ENCODE measurements at regions not wholly inside any gene's neighbourhood (a gene's known extent, or its start where the extent isn't known, plus 50 kb on each side); places are given as distances from the start of the nearest gene placed in this dataset.

DNA sequence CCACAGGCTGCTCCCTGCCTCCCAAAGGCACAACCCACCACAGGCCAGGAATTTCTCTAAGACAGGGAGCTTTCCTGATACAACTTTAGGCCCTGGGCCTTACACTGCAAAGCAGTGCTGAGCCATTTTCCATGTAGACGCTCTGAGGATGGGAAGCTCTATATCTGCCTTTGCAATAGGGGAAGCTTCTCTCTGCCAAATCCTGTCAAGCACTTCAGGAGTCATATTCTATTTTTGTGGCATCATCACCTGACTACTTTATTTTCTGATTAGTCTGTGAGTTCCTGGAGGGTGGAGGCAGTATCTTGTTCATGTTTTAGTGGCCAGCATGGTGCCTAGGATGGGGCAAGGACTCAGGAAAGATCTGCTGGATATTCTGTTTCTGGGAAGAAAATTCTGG is 382.0 kb downstream of the ZNF536 start:
- DNase-seq (ENCODE audit: low read depth in 1 of 2, low spot score in 1 of 2): no peak

DNA sequence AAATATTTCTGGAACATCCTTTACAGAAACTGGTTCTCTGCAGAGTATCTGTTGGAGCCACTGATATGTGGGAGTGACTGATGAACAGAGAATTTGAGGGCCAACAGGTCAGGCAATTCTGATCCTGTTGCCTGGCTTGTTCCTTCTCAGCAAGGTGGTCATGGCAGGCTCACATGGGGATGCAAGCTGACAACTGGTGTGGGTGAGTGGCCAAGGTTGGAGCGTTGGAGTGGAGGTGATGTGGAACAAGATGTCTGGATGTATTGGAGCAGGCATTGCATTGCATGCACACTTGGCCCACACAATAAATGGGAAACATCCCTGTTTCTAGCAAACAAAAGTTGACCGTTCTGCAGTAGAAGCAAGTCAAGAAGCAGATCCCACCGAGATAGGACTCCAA is 380.7 kb downstream of the ZNF536 start:
- DNase-seq (ENCODE audit: low read depth in 1 of 2, low spot score in 1 of 2): no peak

DNA sequence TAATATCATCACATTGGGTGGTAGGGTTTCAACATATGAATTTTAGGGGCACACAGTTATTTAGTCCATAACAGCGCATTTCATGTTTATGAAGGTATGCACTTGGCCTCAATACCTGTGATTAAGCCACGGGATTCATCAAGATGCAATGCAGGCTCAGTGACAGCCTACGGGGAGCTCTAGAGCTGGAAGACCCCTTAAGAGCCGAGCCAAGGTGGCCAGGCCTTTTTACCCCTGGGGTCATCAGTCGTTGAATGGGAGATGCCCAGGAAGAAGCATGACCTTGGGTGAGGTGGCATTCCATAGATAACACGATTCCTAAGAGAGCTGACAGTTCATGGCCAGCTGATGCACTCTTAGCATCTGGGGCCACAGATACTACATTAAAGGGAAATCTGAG is 380.0 kb downstream of the ZNF536 start:
- DNase-seq (ENCODE audit: low read depth in 1 of 2, low spot score in 1 of 2): no peak

DNA sequence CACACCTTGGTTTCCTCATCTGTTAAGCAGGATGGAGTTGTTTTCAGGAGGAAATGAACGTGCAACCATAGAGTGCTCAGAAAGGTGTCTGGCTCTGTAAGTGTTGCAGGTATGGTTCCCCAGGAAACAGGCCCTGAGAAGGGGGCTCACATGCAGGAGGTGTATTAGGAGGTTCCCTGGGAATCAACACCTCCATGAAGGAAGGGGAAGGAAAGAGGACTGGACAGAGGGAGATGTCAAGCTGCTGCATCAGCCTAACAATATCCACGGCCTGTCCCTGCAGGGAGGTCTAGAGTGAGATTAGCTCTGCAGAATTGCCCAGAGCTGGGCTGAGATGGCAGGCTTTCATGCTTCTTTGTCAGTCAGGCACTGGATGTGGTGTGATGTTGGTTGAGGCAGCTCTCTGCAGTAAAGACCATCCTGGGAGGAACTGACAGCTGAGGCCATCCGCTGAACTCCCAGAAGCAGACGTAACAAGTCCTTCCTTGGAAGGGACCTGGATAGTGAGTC is 373.3 kb downstream of the ZNF536 start:
- DNase-seq (ENCODE audit: low read depth in 1 of 2, low spot score in 1 of 2): no peak

DNA sequence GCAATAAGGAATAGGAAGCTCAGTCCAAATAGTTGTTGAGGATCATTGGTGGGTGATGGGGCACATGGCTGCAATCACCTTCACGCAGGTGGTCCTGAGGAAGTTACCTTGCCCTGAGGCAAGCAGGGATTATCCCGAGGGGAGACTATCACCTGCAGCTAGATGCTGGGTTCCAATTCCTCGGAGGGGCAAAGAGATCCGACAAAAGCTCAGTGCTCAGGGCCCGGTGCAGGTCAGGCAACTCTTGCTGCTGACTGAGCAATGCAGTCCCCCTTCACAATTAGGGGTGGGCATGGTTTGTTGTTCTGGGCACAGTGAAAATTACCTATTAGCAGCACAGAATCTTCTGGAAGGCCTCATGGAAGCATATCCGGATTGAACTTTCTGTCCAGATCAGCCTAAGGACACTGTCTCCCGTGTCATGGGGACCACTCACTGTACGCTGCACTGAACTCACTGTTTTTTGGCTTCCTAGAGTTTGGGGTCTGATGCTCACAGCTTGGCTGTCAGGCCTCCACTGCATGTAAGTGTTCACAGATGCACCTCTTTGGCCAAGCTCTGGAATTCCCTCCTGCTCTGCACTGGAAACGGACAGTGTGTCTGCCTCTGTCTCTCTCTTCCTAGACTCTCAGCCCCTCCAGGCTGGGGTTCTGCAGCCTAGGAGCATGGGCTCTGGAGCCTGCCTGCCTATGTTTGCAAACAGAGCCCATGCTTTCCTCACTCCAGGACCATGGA is 372.7 kb downstream of the ZNF536 start:
- no peak for DNase-seq (ENCODE audit: low read depth in 1 of 2, low spot score in 1 of 2)

DNA sequence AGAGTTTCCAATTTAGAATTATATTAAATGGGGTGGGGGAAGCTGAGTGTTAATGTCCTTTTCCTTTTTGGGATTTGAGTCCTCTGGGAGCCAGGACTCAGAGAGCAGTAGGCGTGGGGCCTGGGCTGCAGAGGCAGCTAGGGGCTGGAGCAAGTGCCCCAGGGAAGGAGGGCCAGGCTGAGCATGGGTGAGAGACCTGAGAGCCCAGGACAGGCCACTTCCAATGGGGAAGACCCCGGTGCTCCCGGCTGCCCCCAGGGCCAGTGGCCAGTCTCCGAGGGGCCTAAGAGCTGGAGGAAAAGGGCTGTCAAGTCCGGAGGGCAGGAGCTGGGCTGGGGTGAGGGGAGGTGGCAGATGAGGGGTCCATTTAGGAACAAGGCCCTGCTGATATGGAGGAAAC is 371.5 kb downstream of the ZNF536 start:
- DNase-seq (ENCODE audit: low read depth in 1 of 2, low spot score in 1 of 2): no peak

DNA sequence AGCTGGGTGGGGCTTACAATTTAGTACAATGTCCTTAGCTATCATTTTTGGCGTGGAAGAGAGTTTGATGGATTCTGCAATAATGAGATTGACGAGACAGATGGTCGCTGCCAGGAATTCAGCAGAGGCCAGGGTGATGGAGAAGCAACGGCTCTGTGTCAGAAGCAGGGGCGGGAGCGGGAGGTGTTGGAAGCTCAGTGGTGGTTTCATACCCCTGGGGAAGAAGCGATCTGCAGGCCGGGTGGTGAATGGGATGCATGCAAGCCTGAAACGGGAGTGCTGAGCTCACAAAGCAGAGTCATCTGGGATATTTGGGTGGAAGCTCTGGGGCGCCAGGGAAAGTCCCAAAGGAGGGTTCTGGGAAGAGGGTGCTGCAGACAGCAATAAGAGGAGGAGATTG is 370.8 kb downstream of the ZNF536 start:
- DNase-seq (ENCODE audit: low read depth in 1 of 2, low spot score in 1 of 2): no peak

DNA sequence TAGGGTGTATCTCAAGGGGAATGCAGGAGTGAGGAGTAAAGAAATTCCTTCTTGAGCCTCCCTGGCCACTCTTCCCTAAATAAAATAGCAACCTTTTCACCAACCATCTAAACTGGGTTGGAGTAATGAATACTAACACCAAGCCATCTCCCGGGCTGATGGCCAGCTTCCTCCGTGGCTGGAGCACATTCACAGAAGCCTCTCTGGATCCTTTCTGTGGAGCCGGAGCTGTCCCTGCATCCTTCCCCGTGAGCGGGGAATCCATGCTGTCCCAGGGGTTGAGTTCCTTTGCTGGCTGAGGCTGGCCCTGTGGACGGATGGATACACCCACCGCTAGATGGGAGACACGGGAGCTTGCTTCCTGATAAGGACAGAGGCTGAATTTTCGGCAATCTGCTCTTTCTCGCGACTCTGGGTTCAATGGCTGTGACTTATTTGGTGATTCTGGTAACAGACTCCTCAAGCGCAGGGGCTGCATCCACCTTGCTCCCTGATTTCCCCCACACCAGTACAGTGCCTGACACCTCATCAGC is 370.3 kb downstream of the ZNF536 start:
- no peak for DNase-seq (ENCODE audit: low read depth in 1 of 2, low spot score in 1 of 2)

DNA sequence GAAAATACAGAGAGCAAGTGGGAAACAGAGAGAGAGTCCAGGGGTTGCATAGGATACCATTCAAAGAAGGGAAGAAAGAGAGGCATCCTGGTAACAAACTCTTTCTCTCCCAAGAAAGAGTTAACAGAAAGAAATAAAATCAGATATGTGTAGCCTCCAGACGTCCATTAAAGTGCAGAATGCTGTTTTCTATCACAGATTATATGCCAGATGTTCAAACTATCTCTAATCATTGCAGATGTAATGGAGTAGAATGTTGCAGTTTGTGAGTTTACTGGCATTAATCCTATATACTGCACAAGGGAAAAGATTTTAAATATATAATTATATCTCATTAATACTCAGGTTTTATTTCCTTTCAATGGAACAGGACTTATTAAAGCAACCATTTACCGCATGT is 369.4 kb downstream of the ZNF536 start:
- no peak for DNase-seq (ENCODE audit: low read depth in 1 of 2, low spot score in 1 of 2)

DNA sequence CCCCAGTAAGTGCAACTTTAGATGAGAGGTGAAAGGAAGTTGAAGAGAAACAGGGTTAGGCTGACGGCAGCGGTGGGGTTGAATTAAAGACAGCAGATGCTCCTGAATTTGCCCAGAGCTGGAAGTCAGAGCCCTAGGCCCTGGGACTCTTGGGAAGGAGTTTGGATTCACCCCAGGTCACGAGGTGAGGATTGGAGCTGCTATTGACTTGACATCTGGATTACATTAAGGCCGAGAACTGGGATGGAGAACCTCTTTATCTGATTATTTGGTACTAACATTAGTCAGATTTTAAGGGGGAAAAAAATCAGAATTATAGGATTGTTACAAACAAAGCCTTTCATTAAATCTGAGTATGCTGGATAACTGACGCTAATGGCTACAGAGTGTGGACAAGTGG is 367.2 kb downstream of the ZNF536 start:
- no peak for DNase-seq (ENCODE audit: low read depth in 1 of 2, low spot score in 1 of 2)

DNA sequence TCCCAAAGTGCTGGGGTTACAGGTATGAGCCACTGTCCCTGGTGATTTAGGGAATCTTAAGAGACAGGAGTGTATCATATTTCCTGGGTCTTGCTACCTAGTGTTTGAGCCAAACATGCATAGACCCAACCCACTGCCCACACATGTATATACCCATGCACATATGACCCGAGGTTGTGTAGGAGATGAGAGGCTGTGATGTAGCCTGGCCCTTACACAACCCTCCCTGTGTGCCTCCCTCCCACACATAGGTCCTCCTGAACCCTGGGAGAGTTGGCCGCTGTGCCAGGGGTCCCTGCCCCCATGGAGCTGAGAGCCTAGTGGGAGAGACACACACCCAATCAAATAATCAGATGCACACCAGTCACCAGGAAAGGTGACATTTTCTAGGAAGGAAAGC is 365.9 kb downstream of the ZNF536 start:
- no peak for DNase-seq (ENCODE audit: low read depth in 1 of 2, low spot score in 1 of 2)

DNA sequence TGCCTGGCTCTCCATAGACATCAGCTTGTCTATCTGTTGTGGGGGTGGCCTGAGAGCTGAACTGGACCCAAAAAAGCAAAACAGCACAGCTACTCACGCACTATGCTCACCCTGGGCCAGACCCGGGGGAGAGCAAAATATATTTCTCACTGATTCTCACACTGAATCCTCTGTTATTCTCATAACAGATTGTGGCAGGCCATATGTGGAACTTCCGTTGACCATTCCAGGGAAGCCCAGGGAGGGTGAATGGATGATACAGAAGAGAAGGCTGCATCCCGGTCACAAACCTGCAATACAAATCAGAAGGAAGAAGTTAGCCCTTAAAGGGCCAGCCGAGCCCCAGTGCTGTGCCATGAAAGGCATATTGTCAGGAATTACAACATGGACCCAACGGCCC is 362.5 kb downstream of the ZNF536 start:
- DNase-seq (ENCODE audit: low read depth in 1 of 2, low spot score in 1 of 2): no peak

DNA sequence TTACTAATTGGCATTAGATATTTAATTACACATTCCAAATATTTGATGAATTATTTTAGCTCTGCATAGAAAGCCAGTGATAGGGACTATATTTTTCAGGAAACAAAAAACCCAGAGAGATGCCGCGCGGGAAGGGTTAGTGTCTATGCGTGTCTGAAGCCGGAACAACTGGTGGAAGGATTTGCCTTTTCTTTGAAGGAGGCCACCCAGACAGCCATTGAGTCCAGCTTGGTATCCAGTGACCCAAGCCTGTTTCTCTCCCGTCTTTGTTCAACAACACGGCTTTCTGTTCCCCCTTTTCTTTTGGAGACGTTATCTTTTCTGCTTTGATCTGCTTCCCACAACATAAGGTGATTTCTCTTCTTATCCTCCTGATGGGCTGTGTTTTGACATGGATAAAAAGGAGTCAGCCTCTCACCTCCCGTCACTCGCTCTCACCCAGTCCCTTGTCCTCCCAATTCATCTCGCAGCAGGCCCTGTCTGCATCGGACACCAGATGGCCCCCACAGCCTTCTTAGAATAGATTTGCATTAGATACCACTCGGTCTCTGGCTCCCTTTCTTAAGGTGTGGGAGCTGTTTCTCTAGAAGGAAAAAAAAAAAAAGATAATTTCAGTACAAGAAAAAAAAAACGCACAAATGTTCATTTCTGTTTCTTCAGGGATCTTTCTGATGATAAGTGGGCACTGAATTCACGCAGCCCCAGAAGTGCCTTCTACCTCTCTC is 361.8 kb downstream of the ZNF536 start:
- DNase-seq (ENCODE audit: low read depth in 1 of 2, low spot score in 1 of 2): no peak

DNA sequence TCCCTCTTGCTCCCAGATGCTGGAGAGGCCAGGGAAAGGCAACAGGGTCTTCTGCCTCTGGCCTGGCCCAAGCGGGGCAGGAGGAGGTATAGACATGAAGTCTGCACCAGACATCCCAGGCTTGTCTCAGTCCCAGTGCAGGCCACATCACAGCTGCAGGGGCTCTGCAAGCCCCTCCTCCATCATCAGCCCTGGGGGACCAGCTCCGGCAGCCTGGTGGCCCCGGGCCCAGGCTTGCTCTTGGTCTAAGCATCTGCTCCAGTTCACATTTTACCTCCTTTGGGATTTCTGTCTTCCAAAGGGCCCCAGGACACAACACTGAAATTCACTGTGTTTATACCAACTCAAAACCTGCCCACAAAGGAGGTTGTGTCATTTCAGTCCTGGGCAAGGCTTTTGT is 359.4 kb downstream of the ZNF536 start:
- no peak for DNase-seq (ENCODE audit: low read depth in 1 of 2, low spot score in 1 of 2)

DNA sequence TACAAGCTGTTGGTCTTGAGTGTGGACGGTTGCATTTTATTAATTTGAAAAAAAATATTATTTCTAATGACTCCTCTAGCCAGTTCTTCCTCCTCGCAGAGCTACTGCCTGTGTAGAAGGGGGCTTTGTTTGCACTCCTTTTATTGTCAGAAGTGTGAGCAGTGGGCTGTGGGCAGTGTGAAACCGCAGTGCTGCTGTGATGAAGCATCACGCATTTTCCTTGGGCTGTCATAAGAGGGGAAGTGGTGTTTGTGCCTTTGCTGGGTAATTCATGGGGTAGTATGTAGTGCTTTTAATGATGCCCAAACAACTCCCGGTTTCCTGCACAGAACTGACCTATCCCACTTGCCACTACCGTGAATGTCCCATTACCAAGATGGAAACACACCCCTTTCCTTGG is 357.3 kb downstream of the ZNF536 start:
- no peak for DNase-seq (ENCODE audit: low read depth in 1 of 2, low spot score in 1 of 2)

DNA sequence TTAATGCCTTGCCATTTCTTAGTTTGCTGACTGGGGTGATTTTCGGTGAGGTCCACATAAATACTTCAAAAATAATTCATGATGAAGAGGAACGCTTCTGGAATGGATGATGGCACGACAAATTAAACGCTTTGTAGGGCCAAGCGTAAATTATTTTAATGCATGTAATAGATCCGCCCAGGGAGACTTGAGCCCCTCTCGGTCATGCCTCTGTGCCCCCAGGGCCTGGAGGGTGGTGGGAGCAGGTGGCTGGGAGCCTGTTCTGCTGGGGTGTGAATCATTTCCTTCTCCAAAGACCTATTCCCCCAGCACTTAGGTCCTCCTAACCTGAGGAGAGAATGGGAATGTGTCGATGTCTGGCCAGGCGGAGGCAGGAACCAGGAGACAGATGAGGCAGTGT is 350.6 kb downstream of the ZNF536 start:
- no peak for DNase-seq (ENCODE audit: low read depth in 1 of 2, low spot score in 1 of 2)

DNA sequence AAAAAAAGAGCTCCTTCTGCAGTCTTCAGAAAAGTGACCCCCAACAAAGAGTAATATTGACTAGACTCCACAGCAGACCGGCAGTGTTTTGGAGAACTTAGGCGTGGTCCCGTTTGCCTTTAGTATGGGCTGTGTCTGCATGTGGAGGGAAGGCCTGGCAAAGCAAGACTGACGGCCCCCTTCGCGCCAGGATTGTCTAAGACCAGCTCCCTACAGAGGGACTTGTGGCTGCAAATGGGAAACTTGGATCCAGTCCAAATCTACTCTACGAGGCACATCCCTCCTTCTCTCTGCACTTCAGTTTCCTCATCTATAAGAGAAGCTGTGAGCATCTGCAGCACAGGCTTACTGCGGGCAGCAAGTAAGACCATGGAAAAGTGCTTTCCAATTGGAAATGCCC is 350.0 kb downstream of the ZNF536 start:
- no peak for DNase-seq (ENCODE audit: low read depth in 1 of 2, low spot score in 1 of 2)

DNA sequence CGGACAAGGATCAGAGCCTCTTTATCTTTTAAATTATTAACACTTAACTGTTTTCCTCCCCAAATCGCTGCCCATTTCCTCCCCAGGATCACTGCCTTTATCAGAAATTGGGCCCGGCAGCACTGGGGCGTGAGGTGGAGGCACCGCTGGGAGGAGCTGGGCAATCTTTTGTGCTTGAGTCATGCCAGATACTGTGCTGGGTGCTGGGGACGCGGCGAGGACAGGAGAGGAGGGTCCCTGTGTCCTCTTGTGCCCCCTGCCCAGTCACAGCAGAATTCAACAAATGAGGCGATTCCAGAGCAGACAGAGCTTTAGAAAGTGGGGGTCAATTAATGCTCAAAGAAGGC is 347.8 kb downstream of the ZNF536 start:
- DNase-seq (ENCODE audit: low read depth in 1 of 2, low spot score in 1 of 2): no peak

DNA sequence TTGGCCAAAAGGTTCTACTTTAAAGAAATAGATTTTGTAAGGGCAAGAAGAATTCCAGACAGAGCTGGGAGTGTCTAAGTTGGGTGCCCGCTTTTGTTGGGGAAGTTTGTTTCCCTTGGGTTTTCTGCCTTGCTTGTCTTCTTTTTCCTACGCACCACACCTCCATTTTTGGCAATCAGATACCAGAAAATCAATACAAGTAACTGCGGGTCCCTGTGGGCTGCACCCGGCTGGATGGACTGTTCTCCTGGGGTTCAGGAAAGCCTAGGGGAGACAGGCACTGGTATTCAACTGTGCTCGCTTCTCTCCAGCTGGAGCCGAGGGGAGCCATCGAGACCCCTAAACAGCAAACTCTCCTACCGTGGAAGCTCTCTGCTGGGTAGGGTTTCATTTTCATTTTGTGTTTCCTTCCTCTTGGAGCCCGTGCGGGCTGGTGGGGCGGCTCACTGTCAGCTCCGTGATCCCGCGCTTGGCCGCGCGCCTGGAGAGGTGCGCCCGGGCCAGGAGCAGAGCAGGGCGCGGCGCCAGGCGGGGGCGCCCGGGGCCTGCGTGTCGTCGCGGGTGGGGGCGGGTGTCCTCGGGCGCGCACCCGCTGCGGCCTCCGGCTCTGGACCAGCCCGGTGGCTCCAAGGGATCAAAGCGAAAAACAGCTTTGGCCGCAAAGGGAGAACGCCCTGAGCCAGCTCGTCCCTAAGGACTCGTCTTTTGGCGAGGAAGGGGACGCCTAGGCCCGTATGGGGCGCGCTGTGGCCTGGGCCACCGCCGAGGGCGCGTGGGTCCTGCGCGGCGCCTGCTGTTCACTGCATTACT is 347.2 kb downstream of the ZNF536 start:
- DNase-seq (ENCODE audit: low read depth in 1 of 2, low spot score in 1 of 2): no peak

DNA sequence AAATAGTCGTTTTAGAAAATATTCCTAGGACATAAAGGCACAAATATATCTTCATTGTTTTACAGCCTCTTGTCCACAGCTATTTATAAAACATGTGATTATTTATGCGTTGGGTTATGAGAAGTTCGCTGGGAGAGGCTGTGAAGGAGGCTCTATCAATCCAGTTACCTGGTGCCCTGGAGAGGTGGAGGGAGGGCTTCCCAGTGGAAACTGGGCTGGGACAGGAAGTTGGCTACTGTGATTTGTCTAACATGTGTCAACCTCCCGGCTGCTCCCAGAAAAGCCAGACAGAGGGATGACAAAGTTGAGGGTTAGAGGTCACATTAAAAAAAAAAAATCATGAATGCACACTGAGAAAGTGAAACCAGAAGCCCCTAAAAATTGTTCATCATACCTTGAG is 346.5 kb downstream of the ZNF536 start:
- DNase-seq (ENCODE audit: low read depth in 1 of 2, low spot score in 1 of 2): no peak

DNA sequence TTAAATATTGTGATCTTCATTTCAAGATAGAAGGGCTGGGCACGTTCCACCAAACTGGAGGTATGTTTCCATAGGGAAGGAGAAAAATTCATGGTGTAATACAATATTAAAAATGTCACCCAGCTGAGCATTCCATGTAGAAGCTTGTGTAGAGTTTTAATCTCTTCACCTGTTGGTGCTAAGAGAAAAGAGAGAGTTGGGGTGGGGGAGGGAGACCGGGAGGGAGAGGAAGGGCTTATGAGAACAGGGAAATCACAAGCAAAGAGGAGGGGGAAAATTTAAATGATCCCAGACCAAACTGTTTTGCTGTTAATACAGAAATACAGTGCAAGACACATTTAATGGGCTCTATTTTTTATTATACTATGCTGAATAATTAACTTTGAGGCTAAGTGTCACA is 345.8 kb downstream of the ZNF536 start:
- no peak for DNase-seq (ENCODE audit: low read depth in 1 of 2, low spot score in 1 of 2)

DNA sequence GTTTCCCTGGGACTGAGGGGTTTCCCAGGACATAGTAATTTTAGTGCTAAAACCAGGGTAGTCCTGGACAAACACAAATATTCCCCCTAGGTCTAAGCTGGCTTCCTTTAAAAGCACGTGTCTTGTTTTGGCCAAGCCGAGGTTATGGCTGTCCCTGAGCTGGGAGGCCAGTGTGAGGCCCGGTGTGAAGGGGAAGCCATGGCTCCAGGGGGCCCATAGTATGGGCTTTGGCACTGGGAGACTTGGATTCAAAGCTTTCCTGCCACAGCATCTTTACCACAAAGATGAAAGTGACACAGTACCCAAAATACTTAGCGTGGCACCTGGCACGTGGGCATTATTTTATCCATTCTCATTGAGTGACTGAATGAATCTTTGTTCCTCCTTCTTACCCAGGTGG is 345.2 kb downstream of the ZNF536 start:
- DNase-seq (ENCODE audit: low read depth in 1 of 2, low spot score in 1 of 2): no peak
